DND-41 (cell line): ENCODE measurements at regions not wholly inside any gene's neighbourhood (a gene's known extent, or its start where the extent isn't known, plus 50 kb on each side); places are given as distances from the start of the nearest gene placed in this dataset.

Experiments used
- ATAC-seq: fragments of 200-7000 bp; cut with Tn5 transposase; 3 replicates; pipeline ENCODE4 v1.9.1; 2021; ENCODE audit warnings: low read depth; ENCODE audit not compliant: insufficient read depth
- DNase-seq: peaks from one replicate; pipeline ENCODE4 v3.0.0-alpha.2; 2020
- H2AFZ ChIP-seq: 2 replicates; pipeline ENCODE4 v1.6.0; 2012; ENCODE audit warnings: low read depth, low read length
- H3K27ac ChIP-seq: 2 replicates; pipeline ENCODE4 v1.5.1; 2012; ENCODE audit warnings: low read length, inconsistent platforms
- H3K27me3 ChIP-seq: fragments of 200-600 bp; sonication (generic); 2 replicates; pipeline ENCODE4 v1.6.0; 2012; ENCODE audit warnings: low read length, mild to moderate bottlenecking, inconsistent platforms; ENCODE audit not compliant: insufficient read depth, poor library complexity
- H3K36me3 ChIP-seq: 2 replicates; pipeline ENCODE4 v1.5.1; 2012; ENCODE audit warnings: low read length, inconsistent platforms; ENCODE audit not compliant: insufficient read depth
- H3K4me1 ChIP-seq: 2 replicates; pipeline ENCODE4 v1.5.1; 2012; ENCODE audit warnings: mild to moderate bottlenecking, low read length; ENCODE audit not compliant: insufficient read depth
- H3K4me2 ChIP-seq: 2 replicates; pipeline ENCODE4 v1.6.0; 2012; ENCODE audit warnings: mild to moderate bottlenecking, moderate library complexity, low read length, inconsistent platforms; ENCODE audit not compliant: insufficient read depth
- H3K4me3 ChIP-seq, 2 experiments: fragments of 200-600 bp in 1 of 2; shearing (Covaris generic) in 1 of 2; 2 replicates each; pipeline ENCODE4 v1.5.1; 2012 to 2016; ENCODE audit warnings: inconsistent platforms in 2 of 2, low read length in 2 of 2, mild to moderate bottlenecking in 2 of 2, low read depth in 1 of 2, moderate library complexity in 1 of 2
- H3K79me2 ChIP-seq: 2 replicates; pipeline ENCODE4 v1.6.0; 2012; ENCODE audit warnings: low read length, inconsistent platforms; ENCODE audit not compliant: insufficient read depth
- H3K9ac ChIP-seq: 2 replicates; pipeline ENCODE4 v1.6.0; 2012; ENCODE audit warnings: low read depth, mild to moderate bottlenecking, inconsistent platforms, low read length, moderate library complexity
- H3K9me3 ChIP-seq: 2 replicates; pipeline ENCODE4 v1.5.1; 2012; ENCODE audit warnings: low read length, moderate library complexity, mild to moderate bottlenecking, inconsistent platforms; ENCODE audit not compliant: insufficient read depth, severe bottlenecking
- H4K20me1 ChIP-seq: 2 replicates; pipeline ENCODE4 v1.6.0; 2012; ENCODE audit warnings: low read length; ENCODE audit not compliant: insufficient read depth
- CTCF ChIP-seq: IDR thresholded peaks from 2 replicates; pipeline ENCODE4 v1.5.1; 2012; ENCODE audit warnings: borderline replicate concordance, low read length, moderate library complexity, mild to moderate bottlenecking; ENCODE audit not compliant: poor library complexity, severe bottlenecking; ENCODE audit errors: extremely low read depth
- EZH2 ChIP-seq: IDR thresholded peaks from 3 replicates; pipeline ENCODE4 v1.6.1; 2012; ENCODE audit warnings: borderline replicate concordance, low read depth, mild to moderate bottlenecking, moderate library complexity, low read length, inconsistent platforms; ENCODE audit not compliant: severe bottlenecking

- H3K79me2 ChIP-seq = no peaks in the 10 kb centered on the region
- ATAC-seq (no peak), DNase-seq (no peak)
These were observed 234.6 kb upstream of the CDH5 start for GRCh38 chr16:66131895-66132294.

GRCh38 chr16:66131156-66131807 is 235.2 kb upstream of the CDH5 start:
- Histone ChIP-seq H3K36me3 (no peaks in the 10 kb centered on the region), H3K79me2 (no peaks in the 10 kb centered on the region), H2AFZ (no peak overlapping the region), H3K27me3 (peaks cover 39% of the 10 kb centered on the region), H3K27ac (no peak overlapping the region), H3K9me3 (no peaks in the 10 kb centered on the region), H4K20me1 (no peaks in the 10 kb centered on the region), H3K4me1 (no peaks in the 10 kb centered on the region), H3K9ac (no peak overlapping the region), H3K4me3 (no peak overlapping the region), H3K4me2 (no peak overlapping the region)
- TF ChIP-seq CTCF (no peak), EZH2 (no peak)
- ATAC-seq (no peak), DNase-seq (no peak)

More at GRCh38 chr16:66131895-66132294, 234.6 kb upstream of the CDH5 start:
- no peaks in the 10 kb centered on the region for H3K4me1 ChIP-seq
- H3K9ac ChIP-seq = no peak overlapping the region
- no peak overlapping the region for H3K4me2 ChIP-seq
- H2AFZ ChIP-seq = no peak overlapping the region
- no peaks in the 10 kb centered on the region for H3K9me3 ChIP-seq
- TF ChIP-seq CTCF (no peak), EZH2 (no peak)
- H3K36me3 ChIP-seq = no peaks in the 10 kb centered on the region
- peaks cover 33% of the 10 kb centered on the region for H3K27me3 ChIP-seq
- H3K27ac ChIP-seq = no peak overlapping the region
- H4K20me1 ChIP-seq = no peaks in the 10 kb centered on the region
- no peak overlapping the region for H3K4me3 ChIP-seq

- H3K79me2 ChIP-seq = no peaks in the 10 kb centered on the region
- TF ChIP-seq EZH2 (no peak), CTCF (no peak)
- ATAC-seq = no peak
- H3K9ac ChIP-seq = no peak overlapping the region
- H3K4me1 ChIP-seq = no peaks in the 10 kb centered on the region
- H3K27me3 ChIP-seq = peaks cover 43% of the 10 kb centered on the region
- H3K27ac ChIP-seq = no peak overlapping the region
- H3K4me3 ChIP-seq = no peak overlapping the region
- DNase-seq = no peak
- no peak overlapping the region for H3K4me2 ChIP-seq
- H3K9me3 ChIP-seq = no peaks in the 10 kb centered on the region
- no peak overlapping the region for H2AFZ ChIP-seq
- H3K36me3 ChIP-seq = no peaks in the 10 kb centered on the region
- no peaks in the 10 kb centered on the region for H4K20me1 ChIP-seq
These were observed 236.1 kb upstream of the CDH5 start for GRCh38 chr16:66130296-66130905.

GRCh38 chr16:66129196-66129595 is 237.3 kb upstream of the CDH5 start:
- Histone ChIP-seq H2AFZ (no peak overlapping the region), H3K9me3 (no peaks in the 10 kb centered on the region), H3K4me3 (no peak overlapping the region), H3K27ac (no peak overlapping the region), H3K27me3 (peaks cover 43% of the 10 kb centered on the region), H3K79me2 (no peaks in the 10 kb centered on the region), H4K20me1 (no peaks in the 10 kb centered on the region), H3K9ac (no peak overlapping the region), H3K36me3 (no peaks in the 10 kb centered on the region), H3K4me2 (no peak overlapping the region), H3K4me1 (no peaks in the 10 kb centered on the region)
- DNase-seq (no peak), ATAC-seq (no peak)
- TF ChIP-seq EZH2 (no peak), CTCF (no peak)
